ENCODE measurements at regions not wholly inside any gene's neighbourhood (a gene's known extent, or its start where the extent isn't known, plus 50 kb on each side); places are given as distances from the start of the nearest gene placed in this dataset.

DNA sequence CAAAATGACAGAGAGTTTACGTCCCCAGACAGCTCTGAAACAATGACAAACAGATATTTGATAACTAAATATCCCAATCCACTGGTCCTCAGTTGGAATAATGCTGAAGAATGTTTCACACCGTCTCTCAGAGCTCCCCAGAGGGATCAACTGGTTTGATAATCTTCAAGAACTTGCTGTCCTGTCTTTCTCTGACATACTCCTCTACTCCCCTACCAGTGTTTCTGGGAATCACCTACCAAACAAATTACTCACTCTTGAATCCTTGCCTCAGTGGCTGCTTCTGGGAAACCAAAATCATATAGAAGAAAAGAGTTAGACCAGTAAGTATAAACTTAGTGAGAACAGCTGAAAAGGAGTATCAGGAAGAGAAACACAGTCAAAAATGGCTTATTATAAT, 469.7 kb upstream of the JAG1 start (continued):
- TF ChIP-seq, protein P1, sequence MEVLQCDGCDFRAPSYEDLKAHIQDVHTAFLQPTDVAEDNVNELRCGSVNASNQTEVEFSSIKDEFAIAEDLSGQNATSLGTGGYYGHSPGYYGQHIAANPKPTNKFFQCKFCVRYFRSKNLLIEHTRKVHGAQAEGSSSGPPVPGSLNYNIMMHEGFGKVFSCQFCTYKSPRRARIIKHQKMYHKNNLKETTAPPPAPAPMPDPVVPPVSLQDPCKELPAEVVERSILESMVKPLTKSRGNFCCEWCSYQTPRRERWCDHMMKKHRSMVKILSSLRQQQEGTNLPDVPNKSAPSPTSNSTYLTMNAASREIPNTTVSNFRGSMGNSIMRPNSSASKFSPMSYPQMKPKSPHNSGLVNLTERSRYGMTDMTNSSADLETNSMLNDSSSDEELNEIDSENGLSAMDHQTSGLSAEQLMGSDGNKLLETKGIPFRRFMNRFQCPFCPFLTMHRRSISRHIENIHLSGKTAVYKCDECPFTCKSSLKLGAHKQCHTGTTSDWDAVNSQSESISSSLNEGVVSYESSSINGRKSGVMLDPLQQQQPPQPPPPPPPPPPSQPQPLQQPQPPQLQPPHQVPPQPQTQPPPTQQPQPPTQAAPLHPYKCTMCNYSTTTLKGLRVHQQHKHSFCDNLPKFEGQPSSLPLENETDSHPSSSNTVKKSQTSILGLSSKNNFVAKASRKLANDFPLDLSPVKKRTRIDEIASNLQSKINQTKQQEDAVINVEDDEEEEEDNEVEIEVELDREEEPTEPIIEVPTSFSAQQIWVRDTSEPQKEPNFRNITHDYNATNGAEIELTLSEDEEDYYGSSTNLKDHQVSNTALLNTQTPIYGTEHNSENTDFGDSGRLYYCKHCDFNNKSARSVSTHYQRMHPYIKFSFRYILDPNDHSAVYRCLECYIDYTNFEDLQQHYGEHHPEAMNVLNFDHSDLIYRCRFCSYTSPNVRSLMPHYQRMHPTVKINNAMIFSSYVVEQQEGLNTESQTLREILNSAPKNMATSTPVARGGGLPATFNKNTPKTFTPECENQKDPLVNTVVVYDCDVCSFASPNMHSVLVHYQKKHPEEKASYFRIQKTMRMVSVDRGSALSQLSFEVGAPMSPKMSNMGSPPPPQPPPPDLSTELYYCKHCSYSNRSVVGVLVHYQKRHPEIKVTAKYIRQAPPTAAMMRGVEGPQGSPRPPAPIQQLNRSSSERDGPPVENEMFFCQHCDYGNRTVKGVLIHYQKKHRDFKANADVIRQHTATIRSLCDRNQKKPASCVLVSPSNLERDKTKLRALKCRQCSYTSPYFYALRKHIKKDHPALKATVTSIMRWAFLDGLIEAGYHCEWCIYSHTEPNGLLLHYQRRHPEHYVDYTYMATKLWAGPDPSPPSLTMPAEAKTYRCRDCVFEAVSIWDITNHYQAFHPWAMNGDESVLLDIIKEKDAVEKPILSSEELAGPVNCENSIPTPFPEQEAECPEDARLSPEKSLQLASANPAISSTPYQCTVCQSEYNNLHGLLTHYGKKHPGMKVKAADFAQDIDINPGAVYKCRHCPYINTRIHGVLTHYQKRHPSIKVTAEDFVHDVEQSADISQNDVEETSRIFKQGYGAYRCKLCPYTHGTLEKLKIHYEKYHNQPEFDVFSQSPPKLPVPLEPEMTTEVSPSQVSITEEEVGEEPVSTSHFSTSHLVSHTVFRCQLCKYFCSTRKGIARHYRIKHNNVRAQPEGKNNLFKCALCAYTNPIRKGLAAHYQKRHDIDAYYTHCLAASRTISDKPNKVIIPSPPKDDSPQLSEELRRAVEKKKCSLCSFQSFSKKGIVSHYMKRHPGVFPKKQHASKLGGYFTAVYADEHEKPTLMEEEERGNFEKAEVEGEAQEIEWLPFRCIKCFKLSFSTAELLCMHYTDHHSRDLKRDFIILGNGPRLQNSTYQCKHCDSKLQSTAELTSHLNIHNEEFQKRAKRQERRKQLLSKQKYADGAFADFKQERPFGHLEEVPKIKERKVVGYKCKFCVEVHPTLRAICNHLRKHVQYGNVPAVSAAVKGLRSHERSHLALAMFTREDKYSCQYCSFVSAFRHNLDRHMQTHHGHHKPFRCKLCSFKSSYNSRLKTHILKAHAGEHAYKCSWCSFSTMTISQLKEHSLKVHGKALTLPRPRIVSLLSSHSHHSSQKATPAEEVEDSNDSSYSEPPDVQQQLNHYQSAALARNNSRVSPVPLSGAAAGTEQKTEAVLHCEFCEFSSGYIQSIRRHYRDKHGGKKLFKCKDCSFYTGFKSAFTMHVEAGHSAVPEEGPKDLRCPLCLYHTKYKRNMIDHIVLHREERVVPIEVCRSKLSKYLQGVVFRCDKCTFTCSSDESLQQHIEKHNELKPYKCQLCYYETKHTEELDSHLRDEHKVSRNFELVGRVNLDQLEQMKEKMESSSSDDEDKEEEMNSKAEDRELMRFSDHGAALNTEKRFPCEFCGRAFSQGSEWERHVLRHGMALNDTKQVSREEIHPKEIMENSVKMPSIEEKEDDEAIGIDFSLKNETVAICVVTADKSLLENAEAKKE (CRISPR knock-in tag; IDR thresholded peaks at IDR 0.05), result no peak
- no peak for TF ChIP-seq EZH2phosphoT487 (IDR thresholded peaks at IDR 0.05; ENCODE audit: unreplicated experiment)
- no peak for TF ChIP-seq CREB1 (CRISPR knock-in tag; IDR thresholded peaks at IDR 0.05; ENCODE audit: low read depth)

DNA sequence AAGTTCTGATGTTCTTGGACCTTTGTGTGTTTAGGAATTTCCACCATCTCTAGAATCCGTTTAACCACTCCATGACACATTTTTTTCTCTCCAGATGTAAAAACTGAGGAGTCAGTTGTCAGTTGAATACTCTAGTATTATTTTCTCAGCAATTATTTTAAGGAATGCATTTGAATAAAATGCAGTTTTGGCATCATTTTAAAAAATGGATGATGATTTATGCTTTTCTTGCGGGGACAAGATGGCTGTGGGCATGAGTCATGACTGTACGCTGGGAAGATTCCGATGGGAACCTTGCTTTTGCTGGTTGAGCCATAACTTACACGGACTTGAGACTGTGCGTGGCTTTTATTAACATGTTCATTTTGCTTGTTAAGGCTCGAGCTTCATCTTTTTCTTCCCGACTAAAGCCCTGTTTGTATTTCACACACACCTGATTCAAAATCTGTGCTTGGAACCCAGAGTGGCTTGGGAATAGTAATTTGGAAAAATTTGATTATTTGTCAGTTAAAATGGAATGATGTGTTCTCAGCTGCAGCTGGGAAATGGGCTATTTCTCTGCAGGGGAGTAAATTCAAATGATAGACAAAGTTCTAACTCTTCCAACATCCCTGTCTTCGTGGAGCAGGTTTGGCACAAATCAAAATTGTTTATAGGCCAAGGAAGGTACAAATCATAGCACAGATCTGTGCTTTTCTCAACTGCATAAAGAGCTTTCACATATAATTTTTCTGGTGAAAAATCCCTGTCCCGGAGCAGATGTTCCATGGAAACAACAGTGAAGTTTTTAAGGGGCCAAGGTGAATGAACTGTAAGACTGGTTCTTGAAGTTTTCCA, 470.5 kb upstream of the JAG1 start:
- no peaks in the 10 kb centered on the region for H3K27me3 ChIP-seq (ENCODE audit: insufficient read depth)
- H4K20me1 ChIP-seq (replicated peaks; ENCODE audit: insufficient read depth), result no peaks in the 10 kb centered on the region
- Mint-ChIP-seq H3K9me3 (no peaks in the 10 kb centered on the region), H3K4me1 (no peaks in the 10 kb centered on the region), H3K27me3 (ENCODE audit: insufficient read depth, low read depth, poor library complexity) (no peaks in the 10 kb centered on the region), H3K4me3 (no peak overlapping the region), H3K36me3 (ENCODE audit: low read depth) (no peaks in the 10 kb centered on the region), H3K27ac (no peak overlapping the region)
- DNase-seq (ENCODE audit: low spot score), result no peak
- ATAC-seq, result no peak
- H3K4me3 ChIP-seq, result no peak overlapping the region
- H3K4me2 ChIP-seq, result no peak overlapping the region
- H3K4me1 ChIP-seq (ENCODE audit: insufficient read depth), result no peaks in the 10 kb centered on the region
- H3K79me2 ChIP-seq (replicated peaks; ENCODE audit: insufficient read depth), result no peaks in the 10 kb centered on the region
- H3K9me2 ChIP-seq (ENCODE audit: insufficient read depth), result peaks cover 13% of the 10 kb centered on the region
- H3K36me3 ChIP-seq (ENCODE audit: insufficient read depth), result no peaks in the 10 kb centered on the region; the same call in 1 of the 2 replicates
- no peak overlapping the region for H3K27ac ChIP-seq (ENCODE audit: low read depth)
- no peaks in the 10 kb centered on the region for H3F3A ChIP-seq (replicated peaks; ENCODE audit: low read depth)
- TF ChIP-seq EZH2 (IDR thresholded peaks at IDR 0.05; ENCODE audit: low read depth, unreplicated experiment) (no peak), STAT1 (IDR thresholded peaks at IDR 0.05; ENCODE audit: unreplicated experiment) (no peak)
- no peak overlapping the region for H2AFZ ChIP-seq

Measured in GM23338 (cell line).